K562 (cell line): ENCODE measurements at regions not wholly inside any gene's neighbourhood (a gene's known extent, or its start where the extent isn't known, plus 50 kb on each side); places are given as distances from the start of the nearest gene placed in this dataset.

Source experiments
- ATAC-seq: fragments of 200-7000 bp; cut with Tn5 transposase; 3 replicates; pipeline ENCODE4 v1.9.1; 2020; ENCODE audit warnings: moderate library complexity
- BruUV-seq: library from RNA; stranded (reverse); fragments of 400-500 nt; replicated peaks from 2 replicates; lab custom pipeline; 2021; lab: Mats Ljungman, UMichigan
- CTCF ChIA-PET: fragments of 300-600 bp; formaldehyde crosslinking; extraction: SDS; loops from one replicate; lab custom pipeline; 2021; ENCODE audit warnings: low intra/inter-chr PET ratio; lab: Yijun Ruan, JAX
- POLR2A ChIA-PET: fragments of 300-600, 350-650 bp; sonication (Branson Sonifier 250); formaldehyde crosslinking; extraction: SDS; loops from one replicate; lab custom pipeline; 2021; ENCODE audit warnings: antibody characterized with exemption, inconsistent platforms; lab: Yijun Ruan, JAX
- DNase-seq, 4 experiments: peaks; one replicate each; pipeline versions ENCODE4 v3.0.0 to v3.0.0-alpha.2; 2011 to 2018; ENCODE audit warnings: low spot score in 3 of 4, mixed read lengths in 3 of 4; ENCODE audit errors: extremely low read depth in 1 of 4
- FAIRE-seq: peaks from 2 replicates; lab custom pipeline; 2011; peaks lifted over from hg19 to GRCh38; lab: Jason Lieb, UNC
- H2AFZ ChIP-seq: 2 replicates; pipeline ENCODE4 v1.6.0; 2011; ENCODE audit warnings: low read depth, low read length, control low read depth, inconsistent platforms
- H3K27ac ChIP-seq: fragments of 200-600 bp; 3 replicates; pipeline ENCODE4 v1.8.0; 2011; ENCODE audit warnings: low read depth, mild to moderate bottlenecking, control low read depth, inconsistent platforms, low read length, moderate library complexity, mixed read lengths; ENCODE audit errors: extremely low read depth
- H3K27me3 ChIP-seq, 2 experiments: fragments of 300-600 bp in 1 of 2; 2 replicates in 1 of 2; 3 replicates in 1 of 2; pipeline versions ENCODE4 v1.6.0 to v1.8.0; 2011; ENCODE audit warnings: inconsistent platforms in 2 of 2, low read length in 2 of 2, mild to moderate bottlenecking in 1 of 2, mixed read lengths in 1 of 2, moderate library complexity in 1 of 2; ENCODE audit not compliant: control insufficient read depth in 2 of 2, insufficient read depth in 2 of 2
- H3K36me3 ChIP-seq: fragments of 300-600 bp; 3 replicates; pipeline ENCODE4 v1.8.0; 2011; ENCODE audit warnings: mild to moderate bottlenecking, low read length, inconsistent platforms; ENCODE audit not compliant: control insufficient read depth, insufficient read depth
- H3K4me1 ChIP-seq, 2 experiments: fragments of 200-600 bp in 1 of 2; replicated peaks in 1 of 2; 2 replicates in 1 of 2; 3 replicates in 1 of 2; pipeline versions ENCODE4 v1.5.1 to v1.8.0; 2011; ENCODE audit warnings: inconsistent platforms in 2 of 2, low read length in 2 of 2, mild to moderate bottlenecking in 1 of 2, mixed read lengths in 1 of 2, moderate library complexity in 1 of 2; ENCODE audit not compliant: control insufficient read depth in 2 of 2, insufficient read depth in 2 of 2
- H3K4me2 ChIP-seq: 2 replicates; pipeline ENCODE4 v1.6.1; 2011; ENCODE audit warnings: low read length, control low read depth, inconsistent platforms, mixed read lengths; ENCODE audit not compliant: insufficient read depth
- H3K4me3 ChIP-seq: fragments of 200-600 bp; sonication (generic), shearing (Covaris generic); 2 replicates; pipeline ENCODE4 v1.5.1; 2016; ENCODE audit warnings: control low read depth, inconsistent platforms
- H3K79me2 ChIP-seq: fragments of 200-600 bp; 3 replicates; pipeline ENCODE4 v1.8.0; 2011; ENCODE audit warnings: low read length, inconsistent platforms; ENCODE audit not compliant: control insufficient read depth, insufficient read depth
- H3K9ac ChIP-seq, 2 experiments: 2 replicates each; pipeline versions ENCODE4 v1.6.0 to v1.6.1; 2011; ENCODE audit warnings: low read depth in 2 of 2, low read length in 2 of 2, control low read depth in 1 of 2, inconsistent platforms in 1 of 2, mild to moderate bottlenecking in 1 of 2, mixed read lengths in 1 of 2; ENCODE audit not compliant: insufficient read depth in 1 of 2
- H3K9me1 ChIP-seq: one replicate; pipeline ENCODE4 v1.6.0; 2011; ENCODE audit warnings: inconsistent platforms, mild to moderate bottlenecking, low read length, moderate library complexity; ENCODE audit not compliant: control insufficient read depth, insufficient read depth
- H3K9me3 ChIP-seq: replicated peaks from 2 replicates; pipeline ENCODE4 v1.5.1; 2011; ENCODE audit warnings: low read depth, low read length, inconsistent platforms; ENCODE audit not compliant: control insufficient read depth, insufficient read depth
- H4K20me1 ChIP-seq: replicated peaks from 2 replicates; pipeline ENCODE4 v1.6.1; 2011; ENCODE audit warnings: low read length, inconsistent platforms, mixed read lengths; ENCODE audit not compliant: control insufficient read depth, insufficient read depth
- ATF7 ChIP-seq: fragments of 450-650 bp; IDR thresholded peaks from 2 replicates; pipeline ENCODE4 v1.7.1; 2014; ENCODE audit warnings: mild to moderate bottlenecking, moderate library complexity
- CAMTA2 ChIP-seq: fragments of 250-450 bp; sonication (Bioruptor Pico); conservative IDR thresholded peaks from 2 replicates; pipeline ENCODE4 v1.5.1; 2022
- COPS2 ChIP-seq: fragments of 450-650 bp; conservative IDR thresholded peaks from 2 replicates; pipeline ENCODE4 v1.6.1; 2016; ENCODE audit warnings: mild to moderate bottlenecking, moderate library complexity
- HDAC1 ChIP-seq, 2 experiments: fragments of 450-650 bp; IDR thresholded peaks; 2 replicates each; pipeline ENCODE4 v1.6.1; 2016 to 2017; ENCODE audit warnings: inconsistent platforms in 1 of 2, mild to moderate bottlenecking in 1 of 2, moderate library complexity in 1 of 2
- HLTF ChIP-seq: fragments of 450-650 bp; IDR thresholded peaks from 2 replicates; pipeline ENCODE4 v1.6.1; 2016
- HNRNPH1 ChIP-seq: fragments of 200-400 bp; formaldehyde crosslinking; optimal IDR thresholded peaks from 2 replicates; pipeline ENCODE3; 2017; ENCODE audit warnings: low read depth, mild to moderate bottlenecking, low read length, moderate library complexity
- HSF4 ChIP-seq: fragments of 250-450 bp; sonication (Bioruptor Pico); IDR thresholded peaks from 2 replicates; pipeline ENCODE4 v2.1.2; 2022; ENCODE audit warnings: mild to moderate bottlenecking, moderate library complexity, borderline replicate concordance
- ILF3 ChIP-seq: fragments of 450-650 bp; IDR thresholded peaks from 2 replicates; pipeline ENCODE4 v1.6.1; 2018; ENCODE audit warnings: antibody characterized with exemption, mild to moderate bottlenecking, moderate library complexity, borderline replicate concordance
- ILK ChIP-seq: fragments of 450-650 bp; IDR thresholded peaks from 2 replicates; pipeline ENCODE4 v1.6.1; 2016; ENCODE audit warnings: missing genetic modification characterization, low read depth, mild to moderate bottlenecking, missing compliant biosample characterization, moderate library complexity, borderline replicate concordance
- MTA1 ChIP-seq: fragments of 450-650 bp; IDR thresholded peaks from 2 replicates; pipeline ENCODE4 v1.6.1; 2017; ENCODE audit warnings: borderline replicate concordance
- ZBTB43 ChIP-seq: sonication (generic); formaldehyde crosslinking; IDR thresholded peaks from 2 replicates; pipeline ENCODE4 v1.8.0; 2023; ENCODE audit warnings: mild to moderate bottlenecking, missing genetic modification reagents
- WGBS: fragments of 100-300 bp; shearing (Covaris generic); methylation state at CpG from one replicate; pipeline ENCODE4 v1.1.6; 2016; ENCODE audit warnings: low coverage, mixed read lengths; ENCODE audit not compliant: insufficient coverage; ENCODE audit errors: missing lambda C conversion rate; 5-methylcytosine and 5-hydroxymethylcytosine counted together
- in situ Hi-C: fragments of 300-500 bp; cut with MboI; formaldehyde crosslinking; loops from 4 replicates; pipeline ENCODE4 v1.15.0; 2018; ENCODE audit warnings: inconsistent platforms, mixed read lengths
- intact Hi-C: fragments of 100-400 bp; cut with micrococcal nuclease; formaldehyde crosslinking; loops from 2 replicates; pipeline ENCODE4 v1.14.2; 2022

GRCh38 chr12:112711507-112711906 lies 80.0 kb upstream of the RPH3A start:
- FAIRE-seq, result no peak
- TF ChIP-seq ILK (tag), result no peak
- no peak for TF ChIP-seq ZBTB43 (CRISPR knock-in tag)
- TF ChIP-seq HLTF, result no peak
- TF ChIP-seq HNRNPH1, result no peak
- no peak for TF ChIP-seq HDAC1 (IDR thresholded peaks at IDR 0.05)
- TF ChIP-seq MTA1, result no peak
- no peak for TF ChIP-seq CAMTA2 (CRISPR knock-in tag)
- TF ChIP-seq HSF4 (CRISPR knock-in tag), result no peak
- TF ChIP-seq ATF7, result no peak
- TF ChIP-seq ILF3, result no peak
- no peak for TF ChIP-seq COPS2
- TF ChIP-seq, all 486 proteins: peak for 0
- H3K4me2 ChIP-seq, result no peak overlapping the region
- no peaks in the 10 kb centered on the region for H3K9me1 ChIP-seq
- H3K9me3 ChIP-seq, result no peaks in the 10 kb centered on the region
- DNase-seq (no peak), ATAC-seq (no peak)
- H3K4me3 ChIP-seq, result no peak overlapping the region
- H3K27ac ChIP-seq, result no peak overlapping the region
- 0% methylated on average over 5 of the region's 5 CpGs for WGBS
- peaks cover 10 to 18% of the 10 kb centered on the region in 2 experiments; a peak in 4 of 5 replicates for H3K27me3 ChIP-seq
- BruUV-seq, result no TSS peak
- H3K36me3 ChIP-seq, result no peaks in the 10 kb centered on the region
- H3K79me2 ChIP-seq, result no peaks in the 10 kb centered on the region
- H3K4me1 ChIP-seq, result no peaks in the 10 kb centered on the region
- in situ Hi-C loops (no loop called here), intact Hi-C loops (no loop called here)
- H4K20me1 ChIP-seq, result no peaks in the 10 kb centered on the region; the same call in 1 of the 2 replicates
- no peak overlapping the region for H2AFZ ChIP-seq
- POLR2A ChIA-PET, result no interaction called here
- H3K9ac ChIP-seq, result no peak overlapping the region
- CTCF ChIA-PET, result no interaction called here
